ENCODE measurements at regions not wholly inside any gene's neighbourhood (a gene's known extent, or its start where the extent isn't known, plus 50 kb on each side); places are given as distances from the start of the nearest gene placed in this dataset.

DNA sequence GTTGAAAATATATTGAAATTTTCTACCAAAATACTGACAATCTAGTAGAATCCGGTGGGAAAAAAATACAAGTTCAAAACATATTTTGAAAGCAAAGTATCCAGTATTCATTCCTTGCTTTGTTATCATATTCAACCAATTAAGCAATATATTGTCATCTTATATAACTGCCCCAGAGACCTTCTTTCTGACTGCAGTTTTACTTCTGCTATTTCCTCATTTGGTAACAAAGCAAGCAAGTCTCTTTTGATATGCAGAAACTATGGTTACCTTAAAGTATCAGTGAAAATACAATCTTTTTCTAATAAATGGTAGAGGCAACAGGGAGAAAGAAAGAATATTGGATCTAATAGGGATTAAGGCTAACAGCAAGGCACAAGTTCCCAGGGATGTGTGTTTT, 663.7 kb upstream of the MEF2C start:
- Histone ChIP-seq H2AFZ (ENCODE audit: low read depth, low read length, severe bottlenecking) (no peak overlapping the region), H3K9me2 (replicated peaks; ENCODE audit: insufficient read depth, low read length) (no peaks in the 10 kb centered on the region), H4K20me1 (ENCODE audit: low read depth, low read length) (no peaks in the 10 kb centered on the region; the same call in 1 of the 2 replicates), H3F3A (ENCODE audit: insufficient read depth) (no peaks in the 10 kb centered on the region), H3K79me2 (ENCODE audit: insufficient read depth, low read length) (no peaks in the 10 kb centered on the region), H3K27me3 (ENCODE audit: low read length) (no peaks in the 10 kb centered on the region), H3K9ac (ENCODE audit: low read length) (no peak overlapping the region), H3K36me3 (ENCODE audit: low read length) (no peaks in the 10 kb centered on the region), H3K9me3 (ENCODE audit: insufficient read depth, low read length) (no peaks in the 10 kb centered on the region), H3K4me2 (ENCODE audit: low read depth, low read length, poor library complexity, severe bottlenecking) (no peak overlapping the region), H3K4me3 (ENCODE audit: insufficient read depth, low read length, poor library complexity, severe bottlenecking) (no peak overlapping the region), H3K27ac (ENCODE audit: low read depth, low read length) (no peak overlapping the region)
- no peak for TF ChIP-seq CTCF (IDR thresholded peaks at IDR 0.05; ENCODE audit: insufficient read depth, low read length, poor library complexity, severe bottlenecking)
- no peak for TF ChIP-seq EZH2phosphoT487 (conservative IDR thresholded peaks at IDR 0.05; ENCODE audit: low read length)

- TF ChIP-seq CTCF (IDR thresholded peaks at IDR 0.05; ENCODE audit: insufficient read depth, low read length, poor library complexity, severe bottlenecking): no peak
- TF ChIP-seq EZH2phosphoT487 (conservative IDR thresholded peaks at IDR 0.05; ENCODE audit: low read length): no peak
- no peaks in the 10 kb centered on the region for H3K9me3 ChIP-seq (ENCODE audit: insufficient read depth, low read length)
- H3K9me2 ChIP-seq (replicated peaks; ENCODE audit: insufficient read depth, low read length): no peaks in the 10 kb centered on the region
- H3K4me3 ChIP-seq (ENCODE audit: insufficient read depth, low read length, poor library complexity, severe bottlenecking): no peak overlapping the region
- H3K27ac ChIP-seq (ENCODE audit: low read depth, low read length): no peak overlapping the region
- H4K20me1 ChIP-seq (ENCODE audit: low read depth, low read length): no peaks in the 10 kb centered on the region; the same call in 1 of the 2 replicates
- H2AFZ ChIP-seq (ENCODE audit: low read depth, low read length, severe bottlenecking): no peak overlapping the region
- no peaks in the 10 kb centered on the region for H3F3A ChIP-seq (ENCODE audit: insufficient read depth)
- no peaks in the 10 kb centered on the region for H3K36me3 ChIP-seq (ENCODE audit: low read length)
- H3K79me2 ChIP-seq (ENCODE audit: insufficient read depth, low read length): no peaks in the 10 kb centered on the region
- H3K27me3 ChIP-seq (ENCODE audit: low read length): no peaks in the 10 kb centered on the region
- no peak overlapping the region for H3K9ac ChIP-seq (ENCODE audit: low read length)
- no peak overlapping the region for H3K4me2 ChIP-seq (ENCODE audit: low read depth, low read length, poor library complexity, severe bottlenecking)
These were observed 662.6 kb upstream of the MEF2C start for GRCh38 chr5:89545626-89546025.

- Histone ChIP-seq H3K4me3 (ENCODE audit: insufficient read depth, low read length, poor library complexity, severe bottlenecking) (no peak overlapping the region), H3K27ac (ENCODE audit: low read depth, low read length) (no peak overlapping the region), H3K9me3 (ENCODE audit: insufficient read depth, low read length) (no peaks in the 10 kb centered on the region), H3K4me2 (ENCODE audit: low read depth, low read length, poor library complexity, severe bottlenecking) (no peak overlapping the region), H3F3A (ENCODE audit: insufficient read depth) (no peaks in the 10 kb centered on the region), H4K20me1 (ENCODE audit: low read depth, low read length) (no peaks in the 10 kb centered on the region; the same call in 1 of the 2 replicates), H3K36me3 (ENCODE audit: low read length) (no peaks in the 10 kb centered on the region), H2AFZ (ENCODE audit: low read depth, low read length, severe bottlenecking) (no peak overlapping the region), H3K9ac (ENCODE audit: low read length) (no peak overlapping the region), H3K27me3 (ENCODE audit: low read length) (no peaks in the 10 kb centered on the region), H3K79me2 (ENCODE audit: insufficient read depth, low read length) (no peaks in the 10 kb centered on the region), H3K9me2 (replicated peaks; ENCODE audit: insufficient read depth, low read length) (no peaks in the 10 kb centered on the region)
- no peak for TF ChIP-seq EZH2phosphoT487 (conservative IDR thresholded peaks at IDR 0.05; ENCODE audit: low read length)
- TF ChIP-seq CTCF (IDR thresholded peaks at IDR 0.05; ENCODE audit: insufficient read depth, low read length, poor library complexity, severe bottlenecking): no peak
These were observed 662.1 kb upstream of the MEF2C start for GRCh38 chr5:89545076-89545475.

Data from SU-DHL-6 (cell line).